ENCODE measurements at regions not wholly inside any gene's neighbourhood (a gene's known extent, or its start where the extent isn't known, plus 50 kb on each side); places are given as distances from the start of the nearest gene placed in this dataset.

- no peaks in the 10 kb centered on the region for H3K27me3 Mint-ChIP-seq
- peaks cover 0 to 1% (median 0%) of the 10 kb centered on the region in 3 donors for H3K9me3 ChIP-seq (ENCODE audit: control extremely low read depth in 1 of 3, control insufficient read depth in 2 of 3, insufficient read depth in 1 of 3, low read length in 2 of 3)
- H3K27ac ChIP-seq (ENCODE audit: low read length in 2 of 2): no peak overlapping the region
- H3K4me2 ChIP-seq (replicated peaks; ENCODE audit: low read depth, low read length, poor library complexity, severe bottlenecking): peak overlapping the region; percentile 32
- H4K20me1 ChIP-seq (ENCODE audit: control insufficient read depth, insufficient read depth, low read length, poor library complexity, severe bottlenecking): no peaks in the 10 kb centered on the region
- no peak overlapping the region for H3K9ac ChIP-seq (ENCODE audit: low read length)
- ATAC-seq (ENCODE audit: low read depth) (no peak), DNase-seq (no peak)
- no peaks in the 10 kb centered on the region for H3K79me2 ChIP-seq (ENCODE audit: control insufficient read depth, insufficient read depth, low read length)
- TF ChIP-seq EZH2 (IDR thresholded peaks at IDR 0.05; ENCODE audit: borderline replicate concordance, insufficient read depth, low read depth, low read length, poor library complexity, severe bottlenecking): no peak
- no peak for TF ChIP-seq CTCF (IDR thresholded peaks at IDR 0.05)
- no peaks in the 10 kb centered on the region for H3K9me3 Mint-ChIP-seq (ENCODE audit: insufficient read depth)
- peaks cover 9 to 10% of the 10 kb centered on the region in 2 donors for H3K4me1 ChIP-seq (ENCODE audit: control insufficient read depth in 2 of 2, insufficient read depth in 2 of 2, low read length in 2 of 2)
- WGBS (ENCODE audit: insufficient coverage): no CpG with 5 or more reads among the region's 3 CpGs
- H3K4me3 Mint-ChIP-seq: no peak overlapping the region
- peak overlapping the region; percentile 32 for H2AFZ ChIP-seq (ENCODE audit: insufficient read depth, low read depth, low read length, poor library complexity, severe bottlenecking)
- no peaks in the 10 kb centered on the region for H3K27me3 ChIP-seq (replicated peaks in 1 of 4; ENCODE audit: control extremely low read depth in 1 of 4, control insufficient read depth in 3 of 4, insufficient read depth in 4 of 4, low read length in 3 of 4)
- no peak overlapping the region for H3K4me3 ChIP-seq (ENCODE audit: control extremely low read depth in 1 of 5, extremely low read depth in 1 of 5, insufficient read depth in 1 of 5, low read depth in 2 of 5, low read length in 4 of 5)
- peaks cover 16% of the 10 kb centered on the region for H3K4me1 Mint-ChIP-seq
- intact Hi-C loops (cut with micrococcal nuclease): no loop called here
- H3K36me3 ChIP-seq (replicated peaks in 1 of 2; ENCODE audit: control extremely low read depth in 1 of 2, control insufficient read depth in 1 of 2, extremely low read depth in 1 of 2, insufficient read depth in 2 of 2, low read length in 1 of 2): no peaks in the 10 kb centered on the region
- H3K27ac Mint-ChIP-seq: no peak overlapping the region
- ChIA-PET POLR2A (no interaction called here), CTCF (no interaction called here)
Measured at GRCh38 chr6:130575557-130575956, 209.7 kb downstream of the TMEM200A start.

DNA sequence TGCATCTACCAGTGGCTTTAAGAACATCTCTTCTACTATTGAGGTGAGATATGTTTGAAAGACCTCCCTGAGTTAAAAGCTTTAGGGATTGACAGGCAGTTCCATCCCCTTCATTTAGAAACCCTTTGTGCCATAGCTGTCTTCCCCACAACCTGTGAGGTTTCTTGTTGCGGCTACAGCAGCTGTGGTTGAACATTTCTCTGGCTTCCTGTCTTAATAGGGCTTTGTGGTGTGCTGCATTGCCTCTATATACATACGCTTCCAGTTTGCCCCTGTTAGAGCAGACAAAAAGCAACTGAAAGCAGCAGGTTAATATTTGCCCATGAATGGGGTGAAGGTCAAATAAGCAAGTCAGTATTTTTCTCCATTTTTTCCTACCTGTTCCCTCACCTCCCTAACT lies 210.2 kb downstream of the TMEM200A start:
- DNase-seq (peak; percentile 10), ATAC-seq (ENCODE audit: low read depth) (no peak)
- Mint-ChIP-seq H3K27me3 (no peaks in the 10 kb centered on the region), H3K9me3 (ENCODE audit: insufficient read depth) (no peaks in the 10 kb centered on the region), H3K4me3 (no peak overlapping the region), H3K4me1 (peaks cover 15% of the 10 kb centered on the region), H3K27ac (no peak overlapping the region)
- ChIA-PET POLR2A (no interaction called here), CTCF (no interaction called here)
- Histone ChIP-seq H3K9me3 (ENCODE audit: control extremely low read depth in 1 of 3, control insufficient read depth in 2 of 3, insufficient read depth in 1 of 3, low read length in 2 of 3) (peaks cover 0 to 1% (median 0%) of the 10 kb centered on the region in 3 donors), H3K9ac (ENCODE audit: low read length) (no peak overlapping the region), H3K27ac (ENCODE audit: low read length in 2 of 2) (no peak overlapping the region), H4K20me1 (ENCODE audit: control insufficient read depth, insufficient read depth, low read length, poor library complexity, severe bottlenecking) (no peaks in the 10 kb centered on the region), H3K36me3 (replicated peaks in 1 of 2; ENCODE audit: control extremely low read depth in 1 of 2, control insufficient read depth in 1 of 2, extremely low read depth in 1 of 2, insufficient read depth in 2 of 2, low read length in 1 of 2) (no peaks in the 10 kb centered on the region), H2AFZ (ENCODE audit: insufficient read depth, low read depth, low read length, poor library complexity, severe bottlenecking) (peak overlapping the region; percentile 32), H3K27me3 (replicated peaks in 1 of 4; ENCODE audit: control extremely low read depth in 1 of 4, control insufficient read depth in 3 of 4, insufficient read depth in 4 of 4, low read length in 3 of 4) (no peaks in the 10 kb centered on the region), H3K4me3 (ENCODE audit: control extremely low read depth in 1 of 5, extremely low read depth in 1 of 5, insufficient read depth in 1 of 5, low read depth in 2 of 5, low read length in 4 of 5) (no peak overlapping the region), H3K4me2 (replicated peaks; ENCODE audit: low read depth, low read length, poor library complexity, severe bottlenecking) (peak overlapping the region; percentile 32), H3K79me2 (ENCODE audit: control insufficient read depth, insufficient read depth, low read length) (no peaks in the 10 kb centered on the region), H3K4me1 (ENCODE audit: control insufficient read depth in 2 of 2, insufficient read depth in 2 of 2, low read length in 2 of 2) (peaks cover 9 to 10% of the 10 kb centered on the region in 2 donors)
- intact Hi-C loops (cut with micrococcal nuclease): no loop called here
- WGBS (ENCODE audit: insufficient coverage): no CpG with 5 or more reads among the region's 2 CpGs
- TF ChIP-seq EZH2 (IDR thresholded peaks at IDR 0.05; ENCODE audit: borderline replicate concordance, insufficient read depth, low read depth, low read length, poor library complexity, severe bottlenecking) (no peak), CTCF (IDR thresholded peaks at IDR 0.05) (no peak)
